NB4 (cell line): ENCODE measurements at regions not wholly inside any gene's neighbourhood (a gene's known extent, or its start where the extent isn't known, plus 50 kb on each side); places are given as distances from the start of the nearest gene placed in this dataset.

Experiments
- POLR2A ChIP-seq: IDR thresholded peaks from 2 replicates; pipeline ENCODE4 v1.6.1; 2011; ENCODE audit warnings: mild to moderate bottlenecking; ENCODE audit not compliant: insufficient read length; ENCODE audit errors: extremely low read depth
- TF ChIP-seq, protein P1 (sequence below): IDR thresholded peaks from one replicate; pipeline ENCODE4 v1.5.1; 2012; ENCODE audit warnings: low read depth, low read length

DNA sequence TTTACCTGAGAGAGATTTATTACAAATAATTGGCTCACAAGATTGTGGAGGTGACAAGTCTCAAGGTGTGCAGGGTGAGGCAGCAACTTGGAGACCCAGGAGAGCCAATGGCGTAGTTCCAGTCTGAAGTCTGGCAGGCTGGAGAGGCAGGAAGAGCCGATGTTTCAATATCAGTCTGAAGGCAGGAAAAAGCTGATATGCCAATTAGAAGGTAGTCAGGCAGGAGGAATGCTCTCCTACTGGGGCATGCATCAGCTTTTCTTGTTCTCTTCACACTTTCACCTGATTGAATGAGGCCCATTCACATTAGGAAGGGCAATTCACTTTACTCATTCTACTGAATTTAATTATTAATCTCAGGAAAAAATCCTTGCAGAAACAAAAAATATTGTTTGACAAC lies 1351.7 kb upstream of the ADGRL3 start:
- TF ChIP-seq POLR2A: no peak
- TF ChIP-seq, protein P1, sequence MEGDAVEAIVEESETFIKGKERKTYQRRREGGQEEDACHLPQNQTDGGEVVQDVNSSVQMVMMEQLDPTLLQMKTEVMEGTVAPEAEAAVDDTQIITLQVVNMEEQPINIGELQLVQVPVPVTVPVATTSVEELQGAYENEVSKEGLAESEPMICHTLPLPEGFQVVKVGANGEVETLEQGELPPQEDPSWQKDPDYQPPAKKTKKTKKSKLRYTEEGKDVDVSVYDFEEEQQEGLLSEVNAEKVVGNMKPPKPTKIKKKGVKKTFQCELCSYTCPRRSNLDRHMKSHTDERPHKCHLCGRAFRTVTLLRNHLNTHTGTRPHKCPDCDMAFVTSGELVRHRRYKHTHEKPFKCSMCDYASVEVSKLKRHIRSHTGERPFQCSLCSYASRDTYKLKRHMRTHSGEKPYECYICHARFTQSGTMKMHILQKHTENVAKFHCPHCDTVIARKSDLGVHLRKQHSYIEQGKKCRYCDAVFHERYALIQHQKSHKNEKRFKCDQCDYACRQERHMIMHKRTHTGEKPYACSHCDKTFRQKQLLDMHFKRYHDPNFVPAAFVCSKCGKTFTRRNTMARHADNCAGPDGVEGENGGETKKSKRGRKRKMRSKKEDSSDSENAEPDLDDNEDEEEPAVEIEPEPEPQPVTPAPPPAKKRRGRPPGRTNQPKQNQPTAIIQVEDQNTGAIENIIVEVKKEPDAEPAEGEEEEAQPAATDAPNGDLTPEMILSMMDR: no peak
